H4 (cell line): ENCODE measurements at regions not wholly inside any gene's neighbourhood (a gene's known extent, or its start where the extent isn't known, plus 50 kb on each side); places are given as distances from the start of the nearest gene placed in this dataset.
"Not testable (repeated sequence)": the region's sequence is repeated elsewhere in the genome, so short reads cannot be mapped to it uniquely, and the experiment has no call there.

Source experiments
- DNase-seq: peaks from one replicate; pipeline ENCODE4 v3.0.0-alpha.2; 2015; ENCODE audit warnings: low spot score

DNA sequence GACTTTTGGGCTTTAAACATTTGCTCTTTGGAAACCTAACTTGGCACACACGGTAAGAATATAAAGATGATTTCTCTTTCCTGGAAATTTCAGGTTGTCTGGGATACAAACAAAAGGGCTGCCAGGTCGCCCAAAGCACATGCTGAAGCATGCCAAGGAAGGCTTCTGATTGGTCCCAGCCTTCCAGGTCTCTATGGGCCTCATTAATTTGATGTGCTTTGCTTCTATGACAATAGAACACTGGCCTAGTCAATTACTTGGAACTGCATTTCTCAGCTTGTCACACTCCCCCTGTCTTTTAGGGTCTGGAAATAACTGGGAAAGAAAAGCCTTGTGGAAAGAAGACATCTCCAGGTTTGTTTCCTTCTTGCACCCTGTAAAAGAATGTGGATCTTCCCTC lies 228.9 kb downstream of the ADCYAP1 start:
- no peak for DNase-seq

DNA sequence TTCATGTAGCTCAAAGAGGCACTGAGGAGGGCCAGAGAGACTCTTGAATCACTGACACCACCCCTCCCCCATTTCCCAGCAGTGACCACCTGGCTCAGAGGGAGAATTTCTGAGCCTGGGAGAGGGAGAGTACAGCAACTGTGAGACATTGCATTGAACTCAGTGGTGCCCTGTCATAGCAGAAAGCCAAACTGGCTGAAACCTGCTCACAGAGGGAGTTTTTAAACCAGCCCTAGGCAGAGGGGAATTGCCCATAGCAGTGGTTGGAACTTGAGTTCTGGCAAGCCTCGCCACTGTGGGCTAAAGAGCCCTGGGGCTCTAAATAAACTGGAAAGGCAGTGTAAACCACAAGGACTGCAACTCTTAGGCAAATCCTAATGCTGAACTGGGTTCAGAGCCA lies 243.1 kb downstream of the ADCYAP1 start:
- DNase-seq: peak; percentile 12

DNA sequence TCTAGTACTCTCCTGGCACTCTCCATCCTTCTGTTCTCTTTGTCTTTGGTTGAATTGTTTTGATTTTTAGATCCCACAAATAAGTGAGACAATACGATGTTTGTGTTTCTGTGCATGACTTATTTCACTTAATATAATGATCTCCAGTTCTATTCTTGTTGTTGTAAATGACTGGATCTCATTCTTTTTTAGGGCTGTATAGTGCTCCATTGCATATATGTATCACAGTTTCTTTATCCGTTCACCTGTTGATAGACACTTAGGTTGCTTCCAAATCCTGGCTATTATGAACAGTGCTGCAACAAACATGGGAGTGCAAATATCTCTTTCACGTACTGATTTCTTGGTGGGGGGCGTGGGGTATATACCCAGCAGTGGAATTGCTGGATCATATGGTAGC lies 245.0 kb downstream of the ADCYAP1 start:
- no peak for DNase-seq

DNA sequence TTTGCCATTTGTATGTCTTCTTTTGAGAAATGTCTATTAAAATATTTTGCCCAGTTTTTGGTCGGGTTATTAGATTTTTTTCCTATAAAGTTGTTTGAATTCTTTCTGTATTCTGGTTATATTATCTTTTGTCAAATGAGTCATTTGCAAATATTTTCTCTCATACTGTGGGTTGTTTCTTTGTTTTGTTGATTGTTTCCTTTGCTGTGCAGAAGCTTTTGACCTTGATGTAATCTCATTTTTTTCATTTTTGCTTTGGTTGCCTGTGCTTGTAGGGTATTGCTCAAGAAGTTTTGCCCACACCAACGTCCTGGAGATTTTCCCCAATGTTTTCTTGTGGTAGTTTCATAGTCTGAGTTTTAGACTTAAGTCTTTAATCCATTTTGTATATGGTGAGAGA lies 245.7 kb downstream of the ADCYAP1 start:
- DNase-seq: no peak

DNA sequence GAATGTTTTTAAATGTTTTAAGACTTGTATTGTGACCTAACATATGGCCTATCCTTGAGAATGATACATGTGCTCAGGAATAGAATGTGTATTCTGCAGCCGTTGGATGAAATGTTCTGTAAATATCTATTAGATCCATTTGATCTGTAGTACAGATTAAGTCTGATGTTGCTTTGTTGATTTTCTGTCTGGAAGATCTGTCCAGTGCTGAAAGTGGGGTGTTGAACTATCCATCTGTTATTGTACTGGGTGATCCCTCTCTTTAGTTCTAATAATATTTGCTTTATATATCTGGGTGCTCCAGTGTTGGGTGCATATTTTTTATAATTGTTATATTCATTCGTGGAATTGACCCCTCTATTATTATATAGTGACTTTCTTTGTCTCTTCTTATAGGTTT lies 248.3 kb downstream of the ADCYAP1 start:
- not testable (repeated sequence) for DNase-seq

DNA sequence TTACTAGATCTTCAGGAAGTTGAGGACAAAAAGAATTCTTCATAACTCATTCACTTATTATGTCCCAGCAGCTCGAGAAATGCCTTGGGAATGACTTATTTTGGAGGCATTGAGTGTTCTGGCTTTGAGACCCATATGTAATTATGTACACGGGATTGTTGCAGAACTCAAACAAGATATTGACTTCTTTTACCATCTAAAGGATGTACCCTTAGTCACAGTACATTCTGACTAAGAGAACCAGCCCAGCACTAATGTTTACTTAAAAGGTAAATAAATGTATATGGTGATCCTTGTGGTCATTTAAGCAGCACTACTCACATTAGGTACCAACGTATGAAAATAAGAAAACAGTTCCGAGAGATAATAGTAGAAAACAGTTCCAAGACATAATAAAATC lies 268.9 kb downstream of the ADCYAP1 start:
- DNase-seq: no peak

DNA sequence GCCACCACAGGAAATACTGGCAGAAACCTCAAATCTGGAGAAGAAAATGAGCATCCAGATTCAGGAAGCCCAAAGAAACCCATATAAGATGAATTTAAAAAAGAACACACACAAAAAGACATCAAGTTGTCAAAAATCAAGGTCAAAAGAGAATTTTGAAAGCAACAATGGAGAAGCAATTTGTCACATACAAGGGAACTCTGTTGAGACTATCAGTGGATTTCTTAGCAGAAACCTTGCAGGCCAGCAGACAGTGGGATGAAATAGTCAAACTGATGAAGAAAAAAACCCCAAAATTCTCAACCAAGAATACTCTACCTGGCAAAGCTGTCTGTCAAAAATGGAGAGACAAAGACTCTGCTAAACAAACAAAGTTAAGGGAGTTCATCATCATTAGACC lies 272.6 kb downstream of the ADCYAP1 start:
- DNase-seq: no peak

DNA sequence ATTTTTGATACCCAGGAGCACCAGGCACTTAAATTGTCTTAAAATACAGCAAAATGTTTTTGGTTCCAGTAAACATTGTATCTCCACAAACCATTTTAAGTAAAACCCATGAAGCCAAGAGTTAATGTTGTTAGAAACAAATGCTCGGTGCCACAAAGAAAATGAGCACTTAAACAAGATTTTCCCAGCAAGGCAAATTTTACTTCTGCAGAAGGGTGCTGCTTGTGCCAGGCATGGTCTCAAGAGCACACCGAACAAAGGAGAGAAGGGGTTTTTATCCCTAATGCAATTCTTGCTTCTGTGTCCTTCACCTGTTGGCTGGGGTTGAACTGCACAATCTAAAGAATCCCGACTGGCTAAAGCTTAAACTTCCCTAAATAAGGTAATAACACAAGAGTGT lies 286.7 kb downstream of the ADCYAP1 start:
- no peak for DNase-seq

DNA sequence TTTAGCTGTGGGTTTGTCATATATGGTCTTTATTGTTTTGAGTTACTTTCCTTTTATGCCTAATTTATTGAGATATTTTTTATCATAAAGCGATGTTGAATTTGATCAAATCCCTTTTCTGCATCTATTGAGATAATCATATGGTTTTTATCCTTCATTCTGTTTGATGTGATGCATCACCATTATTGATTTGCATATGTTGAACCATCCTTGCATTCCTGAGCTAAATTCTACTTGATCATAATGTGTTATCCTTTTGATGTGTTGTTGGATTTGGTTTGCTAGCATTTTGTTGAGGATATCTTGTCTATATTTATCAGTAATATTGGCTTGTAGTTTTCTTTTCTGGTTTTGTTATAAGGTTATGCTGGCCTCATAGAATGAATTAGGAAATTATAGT lies 308.5 kb downstream of the ADCYAP1 start:
- DNase-seq: no peak

DNA sequence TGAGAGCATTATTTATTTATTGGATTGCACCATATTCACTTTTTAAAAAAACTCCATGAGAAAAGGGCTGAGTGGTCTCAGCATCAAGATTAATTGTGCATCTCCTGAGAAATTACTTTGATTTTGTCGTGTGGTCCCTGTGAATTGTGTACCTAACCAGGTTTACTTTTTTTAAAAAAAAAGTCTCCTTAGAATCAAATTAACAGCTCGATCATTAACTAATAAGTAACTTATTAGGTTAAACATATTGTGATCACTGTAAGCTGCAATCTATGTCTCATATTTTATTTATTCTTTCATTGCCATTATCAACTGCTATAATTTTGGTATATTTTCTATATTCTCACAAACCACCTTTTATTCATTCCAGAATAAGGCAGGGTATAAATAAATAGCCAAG lies 318.2 kb downstream of the ADCYAP1 start:
- DNase-seq: no peak

DNA sequence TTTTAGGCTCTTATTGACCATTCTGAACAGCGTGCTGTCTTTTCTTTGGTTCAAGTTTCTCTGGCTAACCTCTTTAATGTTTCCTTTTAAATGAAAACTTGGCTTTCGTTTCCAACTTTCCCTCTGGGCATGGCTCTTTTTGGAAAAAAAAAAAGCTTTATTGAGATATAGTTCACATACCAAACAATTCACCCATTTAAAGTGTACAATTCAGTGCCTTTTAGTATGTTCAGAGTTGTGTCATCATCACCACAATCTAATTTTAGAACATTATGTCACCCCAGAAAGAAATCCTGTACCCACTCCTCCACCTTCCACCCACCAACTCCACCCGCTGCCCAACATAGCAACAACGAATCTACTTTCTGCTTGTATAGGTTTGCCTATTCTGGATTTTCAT lies 322.4 kb downstream of the ADCYAP1 start:
- peak; percentile 3 for DNase-seq

DNA sequence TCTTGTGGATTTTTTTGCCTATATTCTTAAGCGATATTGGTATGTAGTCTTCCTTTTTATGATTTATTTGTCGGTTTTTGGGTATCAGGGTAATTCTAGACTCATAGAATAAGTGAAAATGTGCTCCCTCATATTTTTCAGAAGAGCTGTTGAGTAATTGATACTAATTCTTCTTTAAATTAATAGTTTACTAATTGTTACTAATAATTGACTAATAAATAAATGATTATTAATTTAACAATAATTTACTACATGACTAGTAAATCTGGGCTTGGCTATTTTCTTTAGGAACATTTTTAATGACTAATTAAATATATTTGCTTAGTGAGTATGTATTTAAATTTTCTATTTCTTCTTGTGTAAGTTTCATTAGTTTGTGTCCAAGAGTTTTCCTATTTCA lies 325.0 kb downstream of the ADCYAP1 start:
- DNase-seq: no peak

DNA sequence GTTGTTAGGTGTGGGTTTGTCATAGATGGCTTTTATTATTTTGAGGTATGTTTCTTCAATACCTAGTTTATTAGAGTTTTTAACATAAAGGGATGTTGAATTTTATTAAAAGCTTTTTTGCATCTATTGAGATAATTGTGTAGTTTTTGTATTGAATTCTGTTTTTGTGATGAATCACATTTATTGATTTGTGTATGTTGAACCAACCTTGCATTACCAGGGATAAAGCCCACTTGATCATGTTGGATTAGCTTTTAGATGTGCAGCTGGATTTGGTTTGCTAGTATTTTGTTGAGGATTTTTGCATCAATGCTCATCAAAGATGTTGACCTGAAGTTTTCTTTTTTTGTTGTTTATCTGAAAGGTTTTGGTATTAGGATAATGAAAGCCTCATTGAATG lies 328.2 kb downstream of the ADCYAP1 start:
- DNase-seq: no peak

DNA sequence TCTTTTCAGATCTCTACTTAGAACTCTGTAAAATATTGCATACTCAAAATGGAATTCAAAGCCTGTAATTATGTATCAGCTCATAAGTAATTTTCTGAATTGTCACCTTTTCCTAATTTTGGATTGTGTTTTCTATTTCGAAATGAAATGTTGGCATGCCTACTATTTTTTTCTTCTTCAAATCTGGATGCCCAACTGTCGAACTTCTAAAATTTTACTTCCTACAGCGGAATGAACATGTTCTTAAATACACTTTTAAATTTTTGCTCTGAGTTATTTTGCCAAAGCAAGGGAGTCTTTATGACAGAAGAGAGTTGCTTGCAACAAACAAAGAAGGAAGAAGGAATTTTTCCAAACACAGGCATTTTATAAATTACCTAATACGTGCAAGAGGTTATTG lies 336.0 kb downstream of the ADCYAP1 start:
- no peak for DNase-seq

DNA sequence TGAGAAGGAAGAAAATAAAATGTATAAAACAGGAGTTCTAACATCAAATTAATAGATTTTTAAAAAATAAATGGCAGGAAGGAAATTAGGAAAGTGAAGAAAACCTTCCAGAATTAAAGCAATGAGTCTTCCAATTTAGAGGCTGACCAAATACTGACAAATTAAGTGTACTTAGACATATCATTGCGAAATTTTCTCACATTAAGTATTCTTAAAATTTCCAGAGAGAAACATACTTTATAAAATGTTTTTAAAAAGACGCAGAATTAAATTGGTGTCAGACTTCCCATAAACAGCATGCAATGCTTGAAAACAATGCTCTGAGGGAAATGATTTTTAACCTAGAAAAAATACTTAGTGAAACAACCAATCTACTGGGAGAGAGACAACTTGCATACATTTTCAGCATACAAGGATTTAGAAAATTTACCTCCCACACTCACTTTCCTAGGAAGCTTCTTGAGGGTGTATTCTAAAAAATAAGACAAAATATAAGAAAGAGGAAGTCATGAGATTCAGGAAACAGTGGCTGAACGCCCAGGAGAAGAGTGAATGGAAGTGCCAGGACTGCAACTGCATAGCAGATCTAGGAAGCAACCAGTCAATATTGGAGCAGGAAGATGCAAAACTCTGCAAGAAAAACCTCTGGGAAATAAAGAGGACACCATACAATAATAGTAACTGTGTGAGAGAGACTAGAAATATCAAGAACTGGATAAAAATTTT lies 339.9 kb downstream of the ADCYAP1 start:
- DNase-seq: no peak

DNA sequence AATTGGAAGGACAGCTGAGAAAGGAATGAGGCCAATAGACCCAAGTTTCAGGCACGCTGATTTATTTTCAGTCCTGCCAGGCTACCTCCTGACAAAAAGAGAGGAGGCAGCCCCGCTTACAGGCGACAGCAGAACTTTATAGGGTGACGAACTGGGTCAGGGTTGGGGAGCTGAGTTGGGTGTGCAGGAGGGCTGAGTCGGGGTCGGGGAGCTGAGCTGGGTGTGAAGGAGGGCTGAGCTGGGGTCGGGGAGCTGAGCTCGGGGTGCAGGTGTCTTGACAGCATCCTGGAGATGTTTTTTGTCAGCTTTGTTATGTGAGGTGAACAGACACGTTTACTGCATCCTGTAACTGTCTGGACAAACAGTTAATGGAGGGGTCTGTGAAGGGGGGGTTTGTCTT lies 342.2 kb downstream of the ADCYAP1 start:
- no peak for DNase-seq

DNA sequence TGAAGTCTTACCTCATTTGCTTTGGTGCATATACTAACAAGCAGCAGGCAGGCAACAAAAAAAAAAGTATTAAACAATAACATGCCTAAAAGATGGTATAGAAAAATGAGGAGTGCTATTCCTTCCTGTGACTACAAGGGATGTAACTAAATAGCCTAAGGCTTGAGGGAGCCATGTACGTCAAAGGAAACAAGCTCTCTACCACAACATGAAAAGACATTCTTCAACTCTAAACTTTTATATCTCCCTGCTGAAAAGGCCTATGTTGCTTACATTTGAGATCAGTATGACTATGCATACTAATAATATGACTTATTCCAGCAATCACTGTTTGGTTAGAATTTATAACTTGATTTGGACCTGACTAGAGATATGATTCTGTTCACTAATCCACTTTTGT lies 347.9 kb downstream of the ADCYAP1 start:
- no peak for DNase-seq

DNA sequence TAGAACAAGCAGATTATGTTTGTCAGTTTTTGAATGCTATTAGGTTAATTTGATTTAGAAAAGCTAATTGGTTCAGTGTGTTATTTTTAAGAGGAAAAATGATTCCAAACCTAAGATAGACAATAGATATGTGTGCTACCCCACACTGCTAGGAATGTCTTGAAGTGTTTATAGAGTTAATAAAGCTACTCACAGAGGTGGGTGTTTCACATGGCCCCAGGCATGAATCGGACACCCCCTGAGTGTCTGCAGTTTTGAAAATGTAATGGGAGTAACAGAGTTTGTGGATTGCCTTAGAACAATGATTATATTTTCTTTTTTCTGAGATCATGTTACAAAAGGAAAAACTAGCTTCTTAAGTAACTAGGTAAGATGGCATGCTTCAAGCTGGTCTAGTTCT lies 348.3 kb downstream of the ADCYAP1 start:
- no peak for DNase-seq

DNA sequence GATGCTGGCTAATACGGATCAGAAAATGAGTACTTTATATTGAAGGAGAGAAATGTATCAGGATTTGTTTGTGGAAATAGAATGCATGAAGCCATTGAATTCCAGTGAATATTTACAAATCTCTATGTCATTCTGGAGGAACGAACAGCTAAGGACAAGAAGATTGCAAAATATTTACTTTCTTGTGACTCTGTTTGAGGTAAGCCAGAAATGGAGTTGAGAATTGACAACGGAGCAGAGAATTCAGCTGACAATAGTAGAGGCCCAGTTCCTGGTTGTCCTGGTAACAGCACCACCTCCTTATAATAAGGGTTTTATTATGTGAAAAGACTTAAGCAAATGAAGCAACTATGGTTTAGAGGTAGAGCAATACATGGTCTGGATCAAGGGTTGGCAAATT lies 349.2 kb downstream of the ADCYAP1 start:
- DNase-seq: no peak

DNA sequence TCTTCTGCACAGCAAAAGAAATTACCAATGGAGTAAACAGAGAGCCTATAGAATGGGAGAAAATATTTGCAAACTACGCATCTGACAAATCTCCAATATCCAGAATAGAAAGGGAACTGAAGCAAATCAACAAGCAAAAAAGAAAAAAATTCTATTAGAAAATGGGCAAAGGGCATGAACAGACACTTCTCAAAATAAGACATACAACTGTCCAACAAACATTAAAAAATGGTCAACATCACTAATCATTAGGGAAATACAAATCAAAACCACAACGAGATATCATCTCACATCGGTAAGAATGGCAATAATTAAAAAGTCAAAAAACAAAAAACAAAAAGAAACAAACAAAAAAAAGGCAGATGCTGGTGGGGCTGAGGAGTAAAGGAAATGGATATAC lies 356.4 kb downstream of the ADCYAP1 start:
- DNase-seq: no peak

DNA sequence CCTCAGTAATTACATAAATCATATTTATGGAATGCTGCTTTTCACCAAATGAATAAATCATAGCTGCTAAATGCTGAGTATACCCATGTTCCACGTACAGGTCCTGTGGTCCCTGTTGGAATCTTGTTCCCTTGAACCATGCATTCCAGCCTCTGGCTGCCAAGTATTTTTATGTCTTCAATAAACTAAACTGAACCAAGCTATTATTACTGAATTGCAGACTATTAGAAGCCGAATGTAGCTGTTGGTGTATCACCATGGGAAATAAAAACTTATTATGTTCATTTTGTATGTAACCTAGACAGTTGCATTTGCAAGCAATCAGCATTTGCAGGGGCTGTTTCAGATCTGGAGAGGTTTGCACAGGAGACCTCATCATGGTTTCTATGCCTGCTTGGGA lies 362.4 kb downstream of the ADCYAP1 start:
- DNase-seq: no peak

DNA sequence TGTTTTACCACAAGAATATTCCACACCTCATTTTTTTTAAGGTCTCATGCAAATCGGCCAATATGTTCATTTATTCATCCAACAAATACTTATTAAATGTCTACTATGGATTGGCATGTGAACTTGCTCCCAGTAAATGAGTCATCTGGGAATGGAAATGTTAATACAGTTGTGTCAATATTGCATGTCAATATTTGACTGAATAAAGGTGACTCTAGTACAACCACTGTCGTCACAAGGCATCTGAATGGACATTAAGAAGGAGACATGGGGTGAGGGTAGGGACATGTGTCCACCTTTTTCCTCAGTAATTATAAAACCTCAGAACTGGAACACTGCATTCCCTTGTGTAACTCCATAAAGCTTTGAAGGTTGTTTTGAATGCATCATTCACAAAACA lies 365.4 kb downstream of the ADCYAP1 start:
- no peak for DNase-seq

DNA sequence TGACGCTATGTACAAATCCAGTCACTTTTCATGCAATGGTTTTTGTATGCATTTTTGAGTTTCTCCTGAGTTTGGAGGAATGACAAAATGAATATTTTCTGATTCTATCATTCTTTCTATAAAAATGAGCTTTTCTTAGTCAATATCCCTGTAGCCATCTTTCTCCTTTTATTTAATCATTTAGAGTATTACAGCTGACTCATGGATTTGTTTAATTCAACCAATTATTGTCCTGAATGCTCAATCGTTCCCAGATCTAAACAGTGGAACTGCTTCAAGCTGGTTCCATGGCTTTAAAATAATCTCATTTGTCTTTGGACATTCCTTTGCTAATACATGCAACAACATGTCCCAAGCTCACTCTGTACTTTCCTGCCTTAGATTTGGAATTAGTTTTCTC lies 368.8 kb downstream of the ADCYAP1 start:
- DNase-seq: no peak

DNA sequence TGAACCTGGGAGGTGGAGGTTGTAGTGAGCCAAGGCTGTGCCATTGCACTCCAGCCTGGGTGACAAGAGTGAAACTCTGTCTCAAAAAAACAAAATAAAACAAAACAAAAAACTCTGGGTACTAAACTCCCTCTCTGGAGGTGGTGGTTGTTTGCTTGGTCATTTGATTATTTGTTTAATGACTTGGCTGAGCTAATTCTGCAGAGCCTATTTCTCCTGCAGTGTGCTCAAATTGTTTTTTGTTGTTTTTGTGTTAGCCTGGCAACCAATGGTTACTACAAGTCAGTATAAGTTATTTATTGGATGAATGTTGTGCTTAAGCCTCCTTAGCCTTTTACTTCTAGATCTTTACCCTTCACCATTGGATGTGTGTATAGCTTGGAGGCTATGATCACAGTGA lies 387.5 kb downstream of the ADCYAP1 start:
- no peak for DNase-seq

DNA sequence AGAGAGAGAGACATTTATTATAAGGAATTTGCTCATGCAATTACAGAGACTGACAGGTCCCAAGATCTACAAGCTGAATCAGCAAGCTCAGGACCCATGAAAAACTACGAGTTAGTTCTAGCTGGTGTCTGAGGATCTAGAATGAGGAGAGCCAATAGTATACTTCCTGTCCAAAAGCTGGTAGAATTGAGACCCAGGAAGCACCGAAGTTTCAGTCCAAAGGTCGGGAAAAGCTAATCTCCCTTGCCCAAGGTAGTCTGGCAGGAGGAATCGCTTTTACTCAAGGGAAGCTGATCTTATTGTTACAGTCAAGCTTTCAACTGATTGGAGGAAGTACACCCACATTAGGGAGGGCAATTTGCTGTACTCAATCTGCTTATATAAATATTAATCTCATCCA lies 389.6 kb downstream of the ADCYAP1 start:
- no peak for DNase-seq
